GM18909 (cell line): ENCODE measurements at regions not wholly inside any gene's neighbourhood (a gene's known extent, or its start where the extent isn't known, plus 50 kb on each side); places are given as distances from the start of the nearest gene placed in this dataset.
"Not testable (repeated sequence)": the region's sequence is repeated elsewhere in the genome, so short reads cannot be mapped to it uniquely, and the experiment has no call there.

Experiments used
- ATAC-seq: cut with Tn5 transposase; IDR thresholded peaks from one replicate; pipeline ENCODE4 v1.9.1; 2021; ENCODE audit warnings: mild to moderate bottlenecking; ENCODE audit not compliant: unreplicated experiment, poor library complexity

- ATAC-seq: no peak
These were observed 157.7 kb downstream of the GJA1 start for GRCh38 chr6:121593011-121593641.

- no peak for ATAC-seq
These were observed 158.6 kb downstream of the GJA1 start for GRCh38 chr6:121594053-121594452.

- no peak for ATAC-seq
These were observed 160.2 kb downstream of the GJA1 start for GRCh38 chr6:121595646-121596045.

- ATAC-seq: no peak
These were observed 161.0 kb downstream of the GJA1 start for GRCh38 chr6:121596441-121596840.

GRCh38 chr6:121597654-121598053 lies 162.2 kb downstream of the GJA1 start:
- ATAC-seq: no peak

- ATAC-seq: not testable (repeated sequence)
These were observed 163.9 kb downstream of the GJA1 start for GRCh38 chr6:121599331-121599730.

- ATAC-seq: no peak
These were observed 165.1 kb downstream of the GJA1 start for GRCh38 chr6:121600389-121601168.

GRCh38 chr6:121603486-121603885 lies 168.0 kb downstream of the GJA1 start:
- ATAC-seq: no peak

- ATAC-seq: no peak
These were observed 172.3 kb downstream of the GJA1 start for GRCh38 chr6:121607721-121608120.

GRCh38 chr6:121608270-121608669 lies 172.8 kb downstream of the GJA1 start:
- no peak for ATAC-seq

- ATAC-seq: no peak
These were observed 173.8 kb downstream of the GJA1 start for GRCh38 chr6:121609281-121609680.

GRCh38 chr6:121612927-121613326 lies 177.5 kb downstream of the GJA1 start:
- ATAC-seq: no peak

GRCh38 chr6:121614115-121614514 lies 178.7 kb downstream of the GJA1 start:
- ATAC-seq: no peak

- no peak for ATAC-seq
These were observed 180.0 kb downstream of the GJA1 start for GRCh38 chr6:121615493-121615892.

- ATAC-seq: no peak
These were observed 181.0 kb downstream of the GJA1 start for GRCh38 chr6:121616406-121616805.

- ATAC-seq: no peak
These were observed 181.9 kb downstream of the GJA1 start for GRCh38 chr6:121617388-121617787.

GRCh38 chr6:121619013-121619412 lies 183.6 kb downstream of the GJA1 start:
- ATAC-seq: no peak

GRCh38 chr6:121619987-121620740 lies 184.7 kb downstream of the GJA1 start:
- ATAC-seq: no peak

- no peak for ATAC-seq
These were observed 192.3 kb downstream of the GJA1 start for GRCh38 chr6:121627761-121628160.

- ATAC-seq: no peak
These were observed 195.3 kb downstream of the GJA1 start for GRCh38 chr6:121630716-121631115.

- not testable (repeated sequence) for ATAC-seq
These were observed 196.3 kb downstream of the GJA1 start for GRCh38 chr6:121631752-121632151.
